HG02981 (cell line): ENCODE measurements at regions not wholly inside any gene's neighbourhood (a gene's known extent, or its start where the extent isn't known, plus 50 kb on each side); places are given as distances from the start of the nearest gene placed in this dataset.

ENCODE experiments used
- ATAC-seq: cut with Tn5 transposase; IDR thresholded peaks from one replicate; pipeline ENCODE4 v1.9.1; 2021; ENCODE audit warnings: mild to moderate bottlenecking, moderate library complexity; ENCODE audit not compliant: unreplicated experiment

GRCh38 chr1:115577513-115577912 is 64.3 kb upstream of the VANGL1 start:
- ATAC-seq, result no peak

DNA sequence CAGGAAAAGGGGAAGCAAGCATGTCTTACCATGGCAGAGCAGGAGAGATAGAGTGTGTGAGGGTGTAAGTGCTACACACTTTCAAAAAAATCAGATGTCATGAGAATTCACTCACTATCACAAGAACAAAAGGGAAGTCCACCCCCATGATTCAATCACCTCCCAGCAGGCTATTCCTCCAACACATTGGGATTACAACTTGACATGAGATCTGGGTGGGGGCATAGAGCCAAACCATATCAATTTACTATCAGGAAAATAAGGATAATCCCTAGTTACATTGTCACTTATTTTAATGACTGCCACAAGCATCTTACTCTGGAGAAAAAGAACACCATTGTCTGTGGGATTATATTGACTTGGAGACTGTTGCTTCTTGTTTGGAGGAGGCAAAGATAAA is 66.1 kb upstream of the VANGL1 start:
- ATAC-seq, result no peak

- ATAC-seq, result no peak
These were observed 69.1 kb upstream of the VANGL1 start for GRCh38 chr1:115572710-115573109.

DNA sequence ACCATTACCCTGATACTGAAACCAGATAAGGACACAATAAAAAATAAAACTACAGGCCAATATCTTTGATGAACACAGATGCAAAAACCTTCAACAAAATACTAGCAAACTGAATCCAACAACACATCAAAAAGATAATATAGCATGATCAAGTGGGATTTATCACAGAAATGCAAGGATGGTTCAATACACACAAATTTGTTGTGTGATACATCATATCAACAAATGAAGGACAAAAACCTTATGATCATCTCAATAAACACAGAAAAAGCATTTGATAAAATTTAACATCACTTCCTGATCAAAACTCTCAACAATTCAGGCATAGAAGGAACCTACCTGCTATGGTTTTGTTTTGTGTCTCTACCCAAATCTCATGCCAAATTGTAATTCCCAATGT is 74.3 kb upstream of the VANGL1 start:
- no peak for ATAC-seq

DNA sequence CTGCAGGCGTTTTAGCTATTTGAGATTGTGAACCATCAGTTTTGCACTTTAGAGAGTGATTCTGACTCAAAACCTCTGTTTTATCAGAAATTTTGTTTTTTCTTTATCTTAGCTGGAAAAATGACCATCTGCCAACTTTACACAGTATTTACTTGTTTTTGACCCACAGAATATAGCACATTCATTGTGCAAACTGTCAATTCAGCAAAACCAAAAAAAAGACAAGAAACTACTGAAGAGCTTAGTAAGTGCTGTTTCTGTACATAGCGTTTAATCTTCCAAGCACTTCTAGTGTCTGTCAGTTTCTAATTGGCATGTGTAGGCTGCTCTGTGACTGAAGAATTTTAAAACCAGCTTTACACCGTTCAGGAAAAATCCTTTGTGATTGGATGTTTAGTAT is 76.0 kb upstream of the VANGL1 start:
- no peak for ATAC-seq

DNA sequence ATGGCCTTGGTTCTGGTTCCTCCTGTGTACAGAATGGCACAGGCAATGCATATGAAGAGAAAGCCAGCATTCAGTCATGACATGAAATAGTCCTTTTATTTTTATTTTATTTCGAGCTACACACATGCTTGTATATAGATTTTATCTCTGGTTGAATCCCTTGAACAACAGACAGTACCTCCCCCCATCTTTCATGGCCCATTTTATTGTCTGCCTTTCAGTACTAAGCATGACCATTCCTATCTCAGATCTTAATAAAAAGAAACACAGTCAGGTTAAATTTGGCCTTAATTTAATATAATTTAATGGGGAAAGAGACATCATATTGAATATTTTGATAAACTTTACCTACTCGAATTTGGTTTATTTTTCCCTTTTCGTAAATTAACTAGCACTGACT is 76.4 kb upstream of the VANGL1 start:
- no peak for ATAC-seq

- ATAC-seq, result no peak
These were observed 77.6 kb upstream of the VANGL1 start for GRCh38 chr1:115564201-115564600.

- no peak for ATAC-seq
These were observed 81.7 kb upstream of the VANGL1 start for GRCh38 chr1:115560027-115560426.

DNA sequence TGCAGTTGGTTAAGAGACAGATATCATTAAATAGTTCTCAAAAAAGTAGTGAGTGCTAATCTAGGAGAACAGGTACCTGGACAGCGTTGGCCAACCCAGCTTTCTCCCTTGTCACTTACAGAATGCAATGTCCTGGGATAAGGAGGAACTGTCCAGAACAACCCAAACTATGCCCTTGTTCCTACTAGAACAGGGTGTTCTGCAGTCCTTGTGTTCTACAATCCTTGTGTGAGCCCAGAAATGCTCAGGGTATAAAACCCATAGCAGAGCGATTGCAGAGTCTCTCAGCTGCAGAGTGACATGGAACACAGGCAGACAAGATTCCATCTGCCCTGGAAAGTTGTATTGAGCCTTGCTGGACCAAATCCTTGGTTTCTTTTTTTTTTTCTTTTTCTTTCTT is 83.5 kb upstream of the VANGL1 start:
- ATAC-seq, result no peak

DNA sequence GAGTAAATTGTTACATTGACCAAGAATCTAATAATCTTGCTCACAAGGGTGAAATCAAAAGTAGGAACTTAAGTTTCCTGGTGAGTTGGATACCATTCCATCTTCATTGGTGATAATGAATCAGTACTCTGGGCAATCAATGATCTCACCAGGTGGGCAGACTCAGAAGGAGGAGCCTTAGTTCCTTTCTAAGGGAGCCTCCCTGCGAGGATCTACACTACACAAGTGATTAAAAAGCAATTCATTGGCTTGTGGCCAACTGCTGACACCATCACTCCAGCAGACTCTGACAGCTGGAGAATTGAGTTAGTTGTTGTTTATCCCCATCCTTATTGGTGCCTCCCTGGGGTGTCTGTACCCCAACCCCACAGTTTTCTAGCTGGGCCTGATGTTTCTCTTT is 84.1 kb upstream of the VANGL1 start:
- ATAC-seq, result no peak

DNA sequence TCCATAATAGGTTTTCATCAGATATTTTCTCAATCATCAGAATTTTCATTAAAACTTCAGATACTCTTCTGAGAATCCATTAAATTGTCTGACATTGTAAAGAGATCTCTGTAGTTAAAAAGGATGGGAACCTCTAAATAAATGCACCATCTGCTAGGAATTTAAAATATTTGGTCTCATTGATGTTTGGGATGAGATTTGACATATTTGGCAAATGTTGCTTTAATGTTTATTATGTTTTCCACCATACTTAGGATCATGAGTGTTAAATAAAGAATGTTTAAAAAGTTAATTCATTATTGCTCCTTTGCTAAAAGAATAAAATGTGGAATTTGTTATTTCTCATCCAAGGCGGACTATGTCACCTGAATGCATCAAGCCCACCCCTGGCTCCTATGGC is 85.5 kb upstream of the VANGL1 start:
- ATAC-seq, result no peak

GRCh38 chr1:115555446-115555845 is 86.3 kb upstream of the VANGL1 start:
- no peak for ATAC-seq

DNA sequence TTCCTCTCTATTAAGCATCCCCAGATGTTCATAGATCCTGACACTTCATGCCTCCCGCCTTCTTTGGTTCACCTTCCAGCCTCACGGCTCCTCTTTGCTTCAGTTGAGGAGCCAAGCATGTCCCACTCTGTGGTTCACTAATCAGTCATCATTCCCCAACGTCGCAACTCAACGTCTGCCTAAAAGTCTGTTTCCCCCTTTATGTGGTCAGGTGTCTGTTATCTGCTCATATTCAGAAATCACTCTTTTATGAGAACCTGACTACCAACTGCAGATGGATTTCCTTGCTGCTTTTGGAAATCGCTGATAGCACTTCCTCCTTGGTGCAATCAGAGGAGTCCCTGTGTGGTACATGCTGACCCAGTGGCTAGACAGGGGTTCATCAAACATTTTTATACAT is 94.1 kb upstream of the VANGL1 start:
- no peak for ATAC-seq

GRCh38 chr1:115546846-115547245 is 94.9 kb upstream of the VANGL1 start:
- no peak for ATAC-seq

DNA sequence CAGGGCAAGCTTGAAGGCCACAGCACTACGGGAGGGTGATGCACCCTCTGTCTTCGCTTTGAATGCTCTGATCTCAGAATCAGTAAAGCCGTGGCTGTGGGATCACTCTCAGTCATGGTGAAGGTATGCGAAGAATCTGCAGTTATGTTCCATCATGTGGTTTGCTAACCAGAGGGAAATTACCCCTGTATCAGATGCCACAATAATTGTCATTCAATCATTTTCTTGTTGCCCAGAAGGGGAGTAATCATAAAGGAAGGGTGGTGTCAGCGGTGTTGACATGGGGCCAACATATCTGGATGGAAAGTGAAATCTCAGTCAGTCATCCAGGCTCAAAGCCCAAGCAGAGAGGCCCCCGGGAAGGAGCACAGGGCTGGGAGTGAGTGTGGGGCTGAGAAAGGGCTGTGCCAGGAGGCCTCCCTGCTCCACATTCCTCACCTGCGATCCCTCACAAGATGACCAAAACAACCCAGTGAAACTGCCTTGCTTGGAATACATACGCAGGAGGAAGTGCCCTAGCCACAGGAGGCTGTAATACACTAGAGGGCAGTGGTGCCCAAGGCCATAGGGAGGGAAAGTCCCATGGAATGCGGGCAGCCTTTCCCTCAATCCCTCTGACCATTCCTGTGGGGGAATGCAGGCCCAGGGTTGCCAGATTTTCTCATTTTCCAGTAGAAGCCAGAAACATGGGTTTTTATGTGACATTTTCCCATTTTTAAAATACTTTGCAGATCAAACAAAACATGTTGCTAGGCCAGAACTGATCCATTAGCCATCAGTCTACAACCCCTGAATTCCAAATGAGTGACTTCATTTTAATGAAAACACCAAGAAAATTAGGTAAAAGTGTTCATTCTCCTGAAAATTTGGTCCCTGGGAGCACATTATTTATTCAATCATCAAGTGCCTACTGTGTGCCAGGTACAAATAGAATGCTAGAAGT is 95.7 kb upstream of the VANGL1 start:
- ATAC-seq, result no peak

GRCh38 chr1:115545096-115545720 is 96.6 kb upstream of the VANGL1 start:
- no peak for ATAC-seq

DNA sequence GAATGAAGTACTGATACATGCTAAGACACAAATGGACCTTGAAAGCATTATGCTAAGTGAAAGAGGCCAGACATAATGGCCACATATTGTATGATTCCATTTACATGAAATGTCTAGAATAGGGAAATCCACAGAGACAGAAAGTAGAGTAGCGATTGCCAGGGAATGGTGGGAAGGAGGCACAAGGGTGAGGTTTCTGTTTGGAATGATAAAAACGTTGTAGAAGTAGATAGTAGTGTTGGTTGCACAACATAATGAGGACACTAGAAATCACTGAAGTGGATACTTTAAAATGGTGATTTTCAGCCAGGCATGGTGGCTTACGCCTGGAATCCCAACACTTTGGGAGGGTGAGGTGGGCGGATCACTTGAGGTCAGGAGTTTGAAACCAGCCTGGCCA is 97.6 kb upstream of the VANGL1 start:
- no peak for ATAC-seq

GRCh38 chr1:115543247-115543646 is 98.5 kb upstream of the VANGL1 start:
- ATAC-seq, result no peak

DNA sequence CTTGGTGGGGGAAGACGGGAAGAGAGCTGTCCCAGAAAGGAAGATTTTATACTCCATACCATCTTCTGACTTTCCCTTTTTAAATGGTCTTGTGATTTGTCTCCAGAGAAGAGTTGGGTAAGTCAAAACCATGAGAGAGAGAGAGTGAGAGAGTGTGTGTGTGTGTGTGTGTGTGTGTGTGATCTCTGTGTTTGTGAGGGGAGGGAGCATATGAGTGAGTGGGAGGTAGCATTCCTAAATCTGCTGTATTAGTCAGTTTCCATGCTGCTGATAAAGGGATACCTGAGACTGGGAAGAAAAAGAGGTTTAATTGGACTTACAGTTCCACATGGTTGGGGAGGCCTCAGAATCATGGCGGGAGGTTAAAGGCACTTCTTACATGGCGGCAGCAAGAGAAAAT is 102.0 kb upstream of the VANGL1 start:
- no peak for ATAC-seq

GRCh38 chr1:115539061-115539460 is 102.7 kb upstream of the VANGL1 start:
- no peak for ATAC-seq

DNA sequence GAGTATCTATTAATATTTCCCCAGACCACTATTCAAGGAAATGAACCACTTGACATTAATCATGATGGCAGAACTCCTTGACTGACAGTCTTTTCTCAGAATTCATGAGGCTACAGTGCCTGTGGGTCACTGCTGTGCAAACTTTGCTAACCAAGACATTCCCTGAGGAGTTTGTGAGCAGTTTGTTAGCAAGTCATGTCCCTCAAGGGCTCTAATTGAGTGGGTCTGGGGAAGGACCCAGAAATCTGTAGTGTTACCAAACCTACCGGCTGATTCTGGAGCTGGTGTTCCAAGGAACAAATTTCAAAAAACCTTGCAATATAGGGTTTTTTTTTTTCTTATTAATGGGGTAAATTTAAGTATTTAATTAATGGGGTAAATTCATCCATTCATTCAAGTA is 103.2 kb upstream of the VANGL1 start:
- no peak for ATAC-seq

DNA sequence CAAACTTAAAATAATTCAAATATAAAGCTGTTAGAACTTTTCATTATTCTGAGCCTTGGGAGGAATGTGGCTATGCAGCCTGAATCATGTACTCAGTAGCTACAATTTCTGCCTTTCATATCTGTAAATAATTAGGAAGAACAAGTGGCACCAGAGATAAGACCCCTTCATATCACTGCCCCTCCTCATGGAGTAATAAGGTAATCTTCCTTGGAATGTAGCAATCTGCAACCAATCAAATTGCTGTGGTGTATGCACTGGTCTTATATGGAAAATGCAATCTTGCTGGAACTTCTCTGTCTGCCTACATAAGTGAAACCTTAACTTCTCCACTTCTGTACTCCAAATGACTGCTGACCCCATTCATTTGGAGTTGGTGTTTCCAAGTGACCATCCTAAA is 104.4 kb upstream of the VANGL1 start:
- ATAC-seq, result no peak
